GM19397 (cell line): ENCODE measurements at regions not wholly inside any gene's neighbourhood (a gene's known extent, or its start where the extent isn't known, plus 50 kb on each side); places are given as distances from the start of the nearest gene placed in this dataset.
"Not testable (repeated sequence)": the region's sequence is repeated elsewhere in the genome, so short reads cannot be mapped to it uniquely, and the experiment has no call there.

Experiments used
- ATAC-seq: cut with Tn5 transposase; IDR thresholded peaks from one replicate; pipeline ENCODE4 v1.9.1; 2021; ENCODE audit warnings: mild to moderate bottlenecking, moderate library complexity; ENCODE audit not compliant: unreplicated experiment

DNA sequence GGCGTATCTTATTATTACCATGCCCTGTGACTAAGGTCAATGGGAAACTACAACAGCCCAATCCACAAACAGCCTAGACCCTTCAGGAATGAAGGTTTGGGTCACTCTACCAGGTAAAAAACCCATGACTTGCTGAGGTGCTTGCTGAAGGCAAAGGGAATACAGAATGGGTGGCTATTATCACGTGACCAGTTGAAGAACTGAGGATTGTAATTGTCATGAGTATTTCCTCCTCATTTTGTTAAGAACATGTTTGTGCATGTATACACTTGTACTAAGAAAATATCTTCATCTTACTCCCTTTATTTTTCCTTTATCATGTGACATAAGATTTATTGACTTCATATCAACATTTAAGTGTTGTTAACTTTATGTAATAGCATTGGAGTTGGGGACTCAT, 729.2 kb upstream of the SEMA6D start:
- ATAC-seq = not testable (repeated sequence)

DNA sequence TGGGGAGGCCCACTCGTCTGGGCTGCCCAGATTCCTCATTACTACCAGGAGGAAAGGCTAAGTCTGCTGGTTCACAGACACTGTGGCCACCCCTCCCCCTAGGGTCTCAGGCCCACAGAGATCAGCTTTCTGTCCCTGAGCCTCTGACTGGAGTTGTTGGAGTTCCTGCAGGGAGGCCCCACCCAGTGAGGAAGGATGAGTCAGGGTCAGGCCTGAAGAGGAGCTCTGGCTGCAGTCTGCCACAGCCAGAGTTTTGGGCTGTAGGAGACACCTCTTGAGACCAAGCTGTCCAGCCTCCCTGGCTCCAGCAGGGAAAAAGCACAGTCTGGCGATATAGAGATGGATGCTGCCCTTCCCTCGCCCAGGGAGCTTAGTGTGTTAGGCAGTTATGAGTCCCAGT, 720.9 kb upstream of the SEMA6D start:
- ATAC-seq = no peak

DNA sequence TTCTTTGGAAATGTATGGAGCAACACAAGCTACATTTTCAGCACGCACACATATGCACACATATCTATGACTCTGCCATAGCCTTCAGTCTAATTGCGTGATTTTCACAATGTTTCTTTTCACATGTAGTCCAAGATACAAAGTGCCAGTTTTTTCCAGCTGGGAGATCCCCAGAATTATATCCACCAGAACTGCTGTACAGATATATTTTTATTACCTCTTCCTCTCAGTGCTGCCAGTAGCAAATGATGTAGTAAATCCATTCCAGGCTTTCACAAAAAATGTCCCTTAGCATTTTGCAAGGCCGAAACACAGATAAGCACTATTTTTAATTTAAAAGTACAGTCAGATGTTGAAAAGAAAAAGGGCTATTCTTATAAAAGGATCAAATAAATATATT, 719.8 kb upstream of the SEMA6D start:
- ATAC-seq = no peak

DNA sequence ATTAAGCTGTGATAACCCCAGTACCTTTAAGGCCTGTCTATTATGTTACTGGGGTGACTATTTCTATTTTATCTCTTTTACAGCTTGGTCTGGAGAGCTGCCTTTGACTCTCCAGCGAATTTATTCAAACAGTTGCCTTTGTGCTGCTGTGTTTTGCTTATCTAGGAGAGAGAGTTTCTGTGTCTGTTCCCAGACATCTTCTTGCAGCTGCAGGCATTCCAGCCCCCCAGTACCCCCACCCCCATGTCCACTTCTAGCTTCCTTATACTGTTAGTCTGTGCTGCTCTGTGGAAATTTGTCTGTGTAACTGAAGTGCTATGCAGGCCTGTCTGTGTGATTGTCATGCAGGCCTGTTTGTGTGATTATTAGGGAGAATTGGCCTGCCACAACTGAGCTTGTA, 713.7 kb upstream of the SEMA6D start:
- no peak for ATAC-seq

- no peak for ATAC-seq
Observed at GRCh38 chr15:47013446-47013845, 703.9 kb upstream of the SEMA6D start.

DNA sequence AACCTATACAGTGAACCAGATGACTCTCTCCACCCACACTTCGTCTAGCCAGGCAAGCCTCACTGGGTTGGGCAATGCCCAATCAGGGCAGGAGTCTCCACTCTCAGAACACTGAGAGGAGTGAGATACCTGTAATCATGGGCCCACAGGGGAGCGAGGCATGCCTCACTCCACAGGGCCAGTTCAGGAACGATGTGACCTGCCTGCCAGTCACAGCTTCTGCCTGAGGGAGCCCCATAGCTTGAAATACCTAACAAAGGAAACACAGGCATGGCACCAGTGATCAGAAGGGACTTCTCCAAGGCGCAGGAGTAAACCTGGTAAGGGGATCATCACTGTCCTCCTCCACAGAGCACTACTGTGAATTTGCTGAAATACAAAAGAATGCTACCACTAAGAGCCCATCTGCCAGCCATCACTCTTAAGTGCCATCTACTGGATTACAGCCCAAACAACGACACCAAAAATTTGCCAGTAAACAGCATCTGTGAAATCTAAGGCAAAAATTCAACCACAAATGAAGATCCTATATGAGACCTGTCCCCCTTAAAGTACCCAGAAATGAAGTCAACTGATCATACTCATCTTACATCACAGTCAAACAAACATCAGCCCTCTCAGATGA, 689.9 kb upstream of the SEMA6D start:
- ATAC-seq = no peak

DNA sequence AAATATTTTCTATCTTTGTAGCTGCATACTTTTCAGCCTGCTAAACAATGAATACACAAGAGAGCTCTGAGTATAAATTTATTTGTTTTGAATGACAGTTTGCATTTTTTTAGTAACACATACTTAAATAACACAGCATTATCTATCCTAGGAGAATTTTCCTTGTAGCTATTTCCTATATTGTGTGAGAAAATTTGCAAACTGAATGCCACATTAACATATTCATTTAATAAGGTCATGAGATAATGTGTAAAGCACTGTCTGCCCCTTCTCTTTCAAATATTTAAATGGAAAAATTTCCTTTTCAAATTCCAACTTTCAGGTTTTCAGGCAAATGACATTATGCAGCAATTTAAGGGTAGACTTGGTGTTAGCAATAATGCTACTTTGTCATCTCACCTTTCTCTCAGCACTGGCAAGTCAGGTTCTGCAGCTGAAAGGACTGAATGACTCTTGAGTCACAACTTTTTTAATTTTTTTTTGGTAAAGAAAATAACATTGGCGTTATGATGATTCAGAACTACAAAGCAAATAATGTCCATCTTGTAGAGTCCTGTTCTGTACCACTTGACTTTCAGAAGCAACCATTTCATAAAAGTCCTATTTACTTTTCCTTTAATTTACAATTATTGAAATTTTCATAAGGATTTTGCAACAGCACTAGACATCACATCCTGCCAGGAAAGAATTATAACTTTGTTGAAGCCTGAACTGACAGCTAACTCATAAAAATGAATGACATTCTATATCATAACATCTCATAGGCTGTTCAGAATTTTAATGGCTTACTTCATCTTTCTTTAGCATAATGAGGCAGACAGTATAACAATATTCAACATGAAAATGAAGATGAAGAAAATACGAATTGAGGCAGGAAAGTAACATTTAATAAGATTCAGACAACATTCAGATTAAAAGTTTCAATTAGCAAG, 681.6 kb upstream of the SEMA6D start:
- no peak for ATAC-seq

GRCh38 chr15:47037003-47037402, 680.3 kb upstream of the SEMA6D start:
- ATAC-seq = no peak

DNA sequence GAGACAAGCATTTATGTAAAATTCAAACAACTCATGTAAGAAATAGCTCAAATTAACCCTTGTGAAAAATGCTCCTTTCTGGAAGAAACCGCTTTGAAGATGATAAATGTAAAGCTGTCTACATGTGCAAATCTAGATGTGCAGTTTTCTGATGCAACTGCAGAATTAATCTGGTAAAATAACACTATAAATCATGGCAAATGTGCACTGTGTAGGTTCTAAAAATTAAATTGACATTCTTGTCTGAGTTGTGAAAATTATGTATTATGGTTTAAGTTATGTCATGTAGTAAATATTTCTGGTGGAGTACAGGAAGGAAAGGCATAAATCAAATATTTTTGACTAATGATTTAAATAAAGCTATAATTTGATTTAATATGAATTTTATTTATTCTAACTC, 678.1 kb upstream of the SEMA6D start:
- ATAC-seq = no peak

- no peak for ATAC-seq
Observed at GRCh38 chr15:47041301-47041700, 676.0 kb upstream of the SEMA6D start.

DNA sequence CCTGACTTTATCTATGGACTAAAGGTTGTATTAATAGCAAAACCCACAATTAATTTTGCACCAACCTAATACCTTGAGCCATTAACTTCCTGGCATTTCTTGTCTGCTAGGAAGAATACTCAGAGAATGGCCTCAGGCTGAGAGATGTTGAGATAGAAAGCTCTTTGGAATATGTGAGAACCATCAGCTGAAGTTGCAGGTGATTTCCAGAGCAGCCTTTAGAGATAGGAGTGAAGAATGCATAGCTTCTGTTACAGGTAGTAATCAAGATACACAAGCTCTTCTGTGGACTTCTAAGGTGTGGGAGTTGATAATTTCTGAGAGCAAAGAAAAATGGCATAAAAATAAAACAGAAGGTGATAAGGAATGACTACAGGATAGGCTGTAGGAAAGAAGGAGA, 669.3 kb upstream of the SEMA6D start:
- not testable (repeated sequence) for ATAC-seq

- no peak for ATAC-seq
Observed at GRCh38 chr15:47066392-47066791, 650.9 kb upstream of the SEMA6D start.

GRCh38 chr15:47077846-47078245, 639.5 kb upstream of the SEMA6D start:
- not testable (repeated sequence) for ATAC-seq

DNA sequence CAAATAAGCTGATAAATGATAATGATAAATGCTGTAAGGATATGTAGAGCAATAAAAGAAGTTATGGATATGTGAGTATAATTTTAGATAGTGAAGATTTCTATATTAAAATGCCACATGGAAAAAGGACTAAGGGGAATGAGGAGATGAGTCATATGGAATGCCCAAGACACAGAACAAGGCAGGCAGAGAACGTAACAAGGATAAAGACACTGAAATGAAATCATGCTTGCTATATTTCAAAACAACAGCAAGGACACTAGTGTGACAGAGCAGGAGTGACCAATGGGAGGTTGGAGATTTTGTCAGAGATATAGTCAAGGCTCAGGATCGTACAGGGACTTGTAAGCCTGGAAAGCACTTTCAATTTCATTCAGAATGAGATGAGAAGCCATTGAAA, 621.5 kb upstream of the SEMA6D start:
- ATAC-seq = no peak

DNA sequence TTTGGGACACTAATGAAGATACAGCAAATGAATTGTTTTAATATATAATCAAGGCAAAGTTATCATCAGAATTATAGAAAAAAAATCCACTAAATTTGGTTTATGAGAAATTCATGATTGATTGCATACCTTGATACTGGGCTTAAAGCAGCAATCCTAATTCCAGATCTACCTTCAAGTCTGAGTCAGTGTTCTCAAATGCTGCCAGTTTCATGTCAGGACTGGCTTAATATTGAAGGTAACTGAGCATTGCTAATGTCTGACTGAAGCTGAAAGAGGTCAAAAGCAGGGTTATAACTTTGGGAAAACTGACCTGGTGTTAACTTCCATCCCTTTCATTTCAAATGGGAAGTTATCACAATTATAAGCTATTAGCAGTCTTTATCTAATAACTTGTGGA, 618.8 kb upstream of the SEMA6D start:
- ATAC-seq = not testable (repeated sequence)

DNA sequence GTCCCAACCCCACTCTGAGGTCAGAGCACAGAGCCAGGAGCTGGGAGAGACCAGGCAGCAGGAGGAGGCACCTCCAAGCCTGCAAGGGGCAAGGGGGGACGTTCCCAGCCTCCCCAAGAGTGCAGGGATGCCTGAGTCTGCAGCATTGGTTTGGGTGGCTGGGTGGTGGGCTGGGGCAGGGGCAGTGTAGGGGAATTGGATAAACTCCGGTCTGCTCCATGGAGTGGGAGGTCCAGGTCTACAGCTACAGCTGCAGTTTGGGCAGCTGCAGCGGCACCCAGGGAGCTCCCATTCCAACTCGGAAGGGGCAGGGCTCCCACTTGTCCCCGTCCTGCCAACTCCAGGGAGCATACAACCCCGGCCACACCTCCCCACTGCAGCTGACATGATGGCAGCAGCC, 617.5 kb upstream of the SEMA6D start:
- ATAC-seq = not testable (repeated sequence)

DNA sequence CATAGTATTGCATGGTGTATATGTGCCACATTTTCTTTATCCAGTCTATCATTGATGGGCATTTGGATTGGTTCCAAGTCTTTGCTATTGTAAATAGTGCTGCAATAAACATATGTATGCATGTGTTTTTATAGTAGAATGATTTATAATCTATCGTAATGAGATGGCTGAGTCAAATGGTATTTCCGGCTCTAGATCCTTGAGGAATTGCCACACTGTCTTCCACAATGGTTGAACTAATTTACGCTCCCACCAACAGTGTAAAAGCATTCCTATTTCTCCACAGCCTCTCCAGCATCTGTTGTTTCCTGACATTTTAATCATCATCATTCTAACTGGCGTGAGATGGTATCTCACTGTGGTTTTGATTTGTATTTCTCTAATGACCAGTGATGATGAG, 608.5 kb upstream of the SEMA6D start:
- ATAC-seq = not testable (repeated sequence)

- ATAC-seq = no peak
Observed at GRCh38 chr15:47116698-47117097, 600.6 kb upstream of the SEMA6D start.

- ATAC-seq = no peak
Observed at GRCh38 chr15:47119349-47119748, 598.0 kb upstream of the SEMA6D start.

DNA sequence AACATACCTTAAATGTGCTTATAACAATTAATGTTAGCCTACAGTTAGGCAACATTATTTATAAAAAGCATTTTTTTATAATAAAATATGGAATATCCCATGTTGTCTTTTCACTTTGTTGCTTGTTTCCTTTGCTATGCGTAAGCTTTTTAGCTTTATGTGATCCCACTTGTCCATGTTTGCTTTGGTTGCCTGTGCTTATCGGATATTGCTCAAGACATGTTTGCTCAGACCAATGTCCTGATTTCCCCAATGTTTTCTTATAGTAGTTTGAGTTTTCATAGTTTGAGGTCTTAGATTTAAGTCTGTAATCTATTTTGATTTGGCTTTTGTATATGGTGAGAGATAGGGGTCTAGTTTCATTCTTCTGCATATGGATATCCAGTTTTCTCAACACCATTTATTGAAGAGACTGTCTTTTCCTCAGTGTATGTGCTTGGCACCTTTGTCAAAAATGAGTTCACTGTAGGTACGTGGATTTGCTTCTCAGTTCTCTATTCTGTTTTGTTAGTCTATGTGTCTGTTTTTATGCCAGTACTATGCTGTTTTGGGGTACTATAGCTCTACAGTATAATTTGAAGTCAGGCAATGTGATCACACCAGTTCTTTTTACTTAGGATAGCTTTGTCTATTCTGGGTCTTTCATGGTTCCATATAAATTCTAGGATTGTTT, 592.7 kb upstream of the SEMA6D start:
- ATAC-seq = no peak

DNA sequence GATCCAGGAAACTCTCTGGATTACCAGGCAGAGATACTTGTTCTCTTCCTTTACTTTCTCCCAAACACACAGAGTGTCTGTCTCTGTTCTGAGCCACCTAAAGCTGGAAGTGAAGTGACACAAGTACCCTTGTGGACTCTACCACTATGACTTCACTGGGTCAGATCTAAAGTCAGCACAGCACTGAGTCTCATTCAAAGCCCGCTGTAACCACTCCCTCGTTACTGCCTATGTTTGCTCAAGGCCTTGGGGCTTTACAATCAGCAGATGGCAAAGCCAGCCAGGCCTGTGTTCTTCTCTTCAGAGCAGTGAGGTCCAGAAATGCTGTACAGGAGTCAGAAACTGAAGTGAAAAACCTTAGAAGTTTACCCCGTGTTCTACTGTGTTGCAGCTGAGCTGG, 588.3 kb upstream of the SEMA6D start:
- no peak for ATAC-seq

GRCh38 chr15:47131450-47131849, 585.9 kb upstream of the SEMA6D start:
- not testable (repeated sequence) for ATAC-seq
